ENCODE measurements at regions not wholly inside any gene's neighbourhood (a gene's known extent, or its start where the extent isn't known, plus 50 kb on each side); places are given as distances from the start of the nearest gene placed in this dataset.

DNA sequence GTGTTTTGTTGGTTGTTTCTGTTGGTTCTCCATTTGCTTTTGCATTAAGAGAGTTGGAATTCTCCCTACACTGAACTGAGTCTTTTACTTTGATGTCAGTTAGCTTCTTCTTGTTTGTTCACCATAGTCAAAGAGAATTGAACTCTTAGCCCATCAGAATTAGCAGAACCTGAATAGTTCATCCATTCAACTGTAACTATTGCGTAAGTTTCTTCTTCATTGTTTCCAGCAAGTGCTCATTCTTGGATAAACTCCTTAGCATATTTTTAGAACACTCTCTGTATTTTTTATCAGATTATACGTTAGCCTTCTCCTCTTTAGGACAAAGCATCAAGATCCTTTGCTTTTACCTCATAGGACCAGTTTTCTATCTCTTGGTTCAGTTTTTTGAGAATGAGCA lies 128.4 kb upstream of the RAB11FIP2 start:
- DNase-seq: no peak

GRCh38 chr10:118173296-118173695 lies 126.6 kb upstream of the RAB11FIP2 start:
- DNase-seq: peak; percentile 77

DNA sequence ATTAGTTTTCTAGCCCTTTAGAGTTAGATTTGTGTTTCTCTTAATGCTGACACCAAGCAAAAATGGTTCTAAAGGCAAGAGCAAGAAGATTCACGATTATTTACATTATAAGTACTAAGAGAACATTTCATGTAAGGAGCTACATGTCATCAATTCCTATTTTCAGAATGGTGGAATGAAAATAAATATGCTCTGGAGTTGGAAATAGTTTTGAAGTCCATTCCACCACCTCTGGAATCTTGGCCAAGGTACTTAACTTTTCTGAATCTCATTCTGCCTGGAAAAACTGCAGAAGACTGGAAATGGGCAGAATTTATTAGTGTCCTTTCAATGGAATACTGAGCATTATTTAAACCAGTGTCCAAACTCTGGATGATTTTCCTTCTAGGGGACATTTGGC lies 125.1 kb upstream of the RAB11FIP2 start:
- DNase-seq: peak; percentile 9

DNA sequence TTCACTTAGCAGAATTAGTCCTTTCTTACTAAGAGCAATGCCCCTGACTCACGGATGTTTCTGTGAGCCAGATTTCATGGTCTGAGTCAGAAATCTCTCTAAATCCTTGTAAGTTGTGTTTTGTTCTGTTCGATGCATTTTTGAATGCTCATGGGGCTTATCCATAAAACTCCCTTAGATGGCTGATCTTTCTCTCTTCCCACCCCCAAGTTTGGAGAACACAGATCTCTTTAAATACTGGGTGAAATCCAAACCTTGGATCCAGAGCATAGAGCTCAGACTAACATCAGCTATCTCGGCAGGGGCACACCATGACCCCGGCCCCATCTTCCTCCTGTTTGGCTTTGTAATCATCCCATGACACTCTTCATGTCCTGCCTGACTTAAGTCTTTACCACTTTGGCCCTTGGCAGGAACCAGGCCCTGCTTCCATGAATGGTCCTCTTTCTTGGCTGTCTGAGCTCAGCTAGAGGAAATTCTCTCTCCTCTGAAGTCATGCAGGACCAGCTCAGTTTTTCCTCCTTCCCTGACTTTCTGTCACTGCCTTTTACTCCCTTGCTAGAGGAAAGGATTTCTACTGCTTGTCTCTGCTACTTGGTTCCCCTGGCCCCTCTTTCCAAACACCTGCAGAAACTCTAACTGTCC lies 120.4 kb upstream of the RAB11FIP2 start:
- DNase-seq: peak; percentile 75

DNA sequence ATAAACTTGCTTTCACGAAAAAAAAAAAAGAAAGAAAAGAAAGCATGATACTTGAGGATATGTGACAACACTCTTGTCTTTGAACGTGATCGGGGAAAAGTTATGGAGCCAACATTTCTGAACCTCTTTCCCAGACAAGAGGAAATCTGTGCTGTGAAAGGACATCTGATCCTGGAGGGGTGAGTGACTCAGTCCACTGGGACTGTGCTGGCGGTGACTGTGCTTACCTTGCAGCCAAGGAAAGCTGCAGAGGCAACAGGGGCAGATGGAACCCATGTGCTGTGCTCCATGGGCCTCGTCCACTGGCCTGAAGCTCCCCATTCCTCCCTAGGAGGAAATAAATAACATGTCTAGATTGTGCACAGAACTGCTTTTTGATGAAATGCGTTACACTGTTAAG lies 116.5 kb upstream of the RAB11FIP2 start:
- DNase-seq: peak; percentile 15

DNA sequence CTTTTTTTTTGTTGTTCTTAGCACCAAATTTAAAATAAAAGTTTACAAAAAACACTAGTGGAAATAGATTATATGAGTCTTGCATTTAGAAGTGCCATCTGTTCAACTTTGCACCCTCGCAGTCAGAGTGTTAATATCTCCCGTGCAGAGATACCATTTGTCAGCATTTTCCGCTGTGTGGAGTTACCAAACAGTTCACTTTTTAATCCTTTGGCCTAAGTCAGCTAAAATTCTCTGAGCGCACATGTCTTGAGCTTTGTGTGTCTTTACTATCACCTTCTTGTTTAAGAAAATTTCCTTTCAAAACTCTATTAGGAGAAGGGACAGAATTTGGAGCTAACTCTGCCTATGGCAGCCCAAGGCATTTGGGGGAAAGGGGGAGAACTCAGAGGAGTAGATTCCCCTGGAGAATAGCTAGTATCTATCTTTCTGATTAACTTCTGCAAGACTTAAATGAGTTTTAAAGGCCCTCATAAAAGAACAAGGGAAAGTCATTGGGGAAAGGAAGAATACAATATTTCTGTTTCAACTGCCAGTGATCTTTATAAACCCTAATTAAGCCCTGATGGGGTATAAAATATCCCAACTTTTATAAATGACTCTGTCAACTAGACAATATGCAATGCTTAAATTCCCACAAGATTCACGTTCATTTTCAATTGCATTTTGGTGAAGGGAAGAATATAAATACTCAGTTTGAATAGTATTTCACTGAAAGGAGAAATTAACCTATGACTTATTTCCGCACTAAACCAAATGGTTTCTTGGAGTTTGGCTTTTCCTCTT lies 114.9 kb upstream of the RAB11FIP2 start:
- DNase-seq: peak; percentile 37

DNA sequence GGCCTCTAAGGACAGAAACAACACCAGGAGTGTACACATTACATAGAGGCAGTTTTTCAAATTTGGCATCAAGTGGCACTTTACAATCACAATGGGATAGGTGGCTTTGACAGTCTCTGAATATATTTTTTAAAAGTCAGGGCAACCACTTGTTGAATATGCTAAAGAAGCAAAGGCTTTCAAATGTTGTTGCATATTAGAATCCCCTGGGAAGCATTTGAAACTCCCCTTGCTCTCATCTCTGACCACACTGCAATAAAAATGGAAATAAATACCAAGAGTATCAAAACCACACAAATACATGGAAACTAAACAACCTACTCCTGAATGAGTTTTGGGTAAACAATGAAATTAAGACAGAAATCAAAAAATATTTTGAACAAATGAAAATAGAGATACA lies 106.5 kb upstream of the RAB11FIP2 start:
- no peak for DNase-seq

- no peak for DNase-seq
Measured at GRCh38 chr10:118151461-118151860, 104.7 kb upstream of the RAB11FIP2 start.

DNA sequence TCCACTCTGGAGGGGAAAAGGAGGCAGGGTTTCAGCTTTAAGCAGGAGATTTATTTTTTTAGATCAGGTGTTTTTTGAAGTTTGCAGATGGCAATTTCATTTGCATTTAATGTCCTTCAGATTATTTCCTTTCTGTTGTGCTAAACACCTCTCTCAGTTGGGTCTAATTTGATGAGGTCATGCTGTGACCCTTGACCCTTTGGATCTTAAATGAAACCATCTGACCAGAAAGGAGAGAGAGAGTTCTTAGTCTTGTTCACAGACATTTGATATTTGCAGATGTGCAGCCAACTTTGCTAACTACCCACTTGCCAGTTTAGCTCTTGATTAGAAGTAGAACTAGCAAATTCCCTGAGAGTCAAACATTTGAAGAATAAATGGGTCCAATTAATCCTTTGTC lies 101.5 kb upstream of the RAB11FIP2 start:
- DNase-seq: no peak

DNA sequence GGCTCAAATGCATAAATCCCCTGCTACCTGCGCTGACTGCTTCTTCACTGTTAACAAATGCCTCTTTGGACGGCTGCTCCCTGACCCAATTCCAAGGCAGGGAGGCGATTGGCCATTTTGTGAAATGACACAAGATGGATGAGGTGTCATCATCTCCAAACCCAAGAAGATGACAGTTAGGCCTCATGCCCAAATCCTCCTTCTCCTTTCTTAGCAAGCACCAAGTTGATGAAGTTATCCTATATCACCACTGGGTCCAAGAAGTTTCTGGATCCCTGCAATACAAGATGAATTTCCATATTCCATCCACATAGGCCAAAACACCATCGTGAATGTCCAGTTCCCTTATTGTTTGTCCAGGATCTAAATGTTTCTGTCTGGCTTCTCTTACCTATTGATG lies 98.5 kb upstream of the RAB11FIP2 start:
- DNase-seq: peak; percentile 18

DNA sequence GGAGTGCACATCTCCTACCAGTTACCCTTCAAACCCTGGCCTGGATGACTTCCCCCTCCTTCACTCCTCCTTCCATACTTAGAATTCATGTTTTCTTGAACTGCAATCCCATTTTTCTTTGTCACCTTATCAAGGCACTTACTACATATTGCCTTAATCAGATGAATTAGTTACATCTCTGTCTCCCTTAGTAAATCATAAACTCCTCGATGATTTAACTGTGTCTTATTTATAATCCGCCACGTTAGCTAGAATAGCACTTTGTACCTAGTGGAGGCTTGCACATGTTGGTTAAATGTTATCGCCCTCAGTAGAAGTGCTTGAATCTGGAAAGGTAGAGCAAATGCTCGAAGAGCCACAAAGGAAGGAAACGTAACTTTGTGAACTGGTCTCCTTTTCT lies 94.7 kb upstream of the RAB11FIP2 start:
- no peak for DNase-seq

- no peak for DNase-seq
Measured at GRCh38 chr10:118139321-118139720, 92.6 kb upstream of the RAB11FIP2 start.

DNA sequence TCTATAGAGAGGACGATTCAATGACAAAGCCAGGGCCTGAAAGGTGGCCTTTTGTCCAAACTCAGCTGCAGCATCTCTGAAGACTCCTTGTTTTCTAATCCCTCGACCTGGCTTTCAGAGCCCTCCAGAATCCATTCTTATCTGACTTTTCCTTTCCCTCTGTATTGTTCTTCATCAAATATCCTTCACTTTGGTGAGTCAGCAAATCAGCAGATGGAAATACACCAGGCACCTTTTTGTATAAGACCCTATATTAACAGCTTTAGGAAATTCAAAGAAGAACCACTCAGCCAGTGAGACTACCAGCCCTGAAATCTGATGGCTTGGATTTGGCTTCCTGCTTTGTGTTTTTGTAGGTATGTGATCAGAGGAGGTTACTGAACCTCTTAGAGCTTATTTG lies 81.9 kb upstream of the RAB11FIP2 start:
- DNase-seq: no peak

DNA sequence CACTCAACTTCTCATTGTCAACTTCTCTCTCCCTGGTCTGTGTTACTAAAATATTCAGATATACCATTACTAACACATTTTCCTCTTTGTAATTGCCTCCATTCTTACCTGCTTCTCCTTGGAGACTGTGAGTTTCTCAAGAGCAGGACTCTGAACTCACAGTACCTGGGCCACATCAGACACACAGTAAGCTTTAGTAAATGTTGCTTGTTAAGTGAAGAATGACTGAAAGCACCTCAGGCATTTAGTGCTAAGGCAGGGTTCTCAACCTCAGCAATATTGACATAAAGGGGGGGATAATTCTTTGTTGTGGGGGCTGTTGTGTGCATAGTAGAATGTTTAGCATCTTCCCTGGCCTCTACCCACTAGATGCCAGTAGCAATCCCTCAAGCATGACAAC lies 72.0 kb upstream of the RAB11FIP2 start:
- no peak for DNase-seq

DNA sequence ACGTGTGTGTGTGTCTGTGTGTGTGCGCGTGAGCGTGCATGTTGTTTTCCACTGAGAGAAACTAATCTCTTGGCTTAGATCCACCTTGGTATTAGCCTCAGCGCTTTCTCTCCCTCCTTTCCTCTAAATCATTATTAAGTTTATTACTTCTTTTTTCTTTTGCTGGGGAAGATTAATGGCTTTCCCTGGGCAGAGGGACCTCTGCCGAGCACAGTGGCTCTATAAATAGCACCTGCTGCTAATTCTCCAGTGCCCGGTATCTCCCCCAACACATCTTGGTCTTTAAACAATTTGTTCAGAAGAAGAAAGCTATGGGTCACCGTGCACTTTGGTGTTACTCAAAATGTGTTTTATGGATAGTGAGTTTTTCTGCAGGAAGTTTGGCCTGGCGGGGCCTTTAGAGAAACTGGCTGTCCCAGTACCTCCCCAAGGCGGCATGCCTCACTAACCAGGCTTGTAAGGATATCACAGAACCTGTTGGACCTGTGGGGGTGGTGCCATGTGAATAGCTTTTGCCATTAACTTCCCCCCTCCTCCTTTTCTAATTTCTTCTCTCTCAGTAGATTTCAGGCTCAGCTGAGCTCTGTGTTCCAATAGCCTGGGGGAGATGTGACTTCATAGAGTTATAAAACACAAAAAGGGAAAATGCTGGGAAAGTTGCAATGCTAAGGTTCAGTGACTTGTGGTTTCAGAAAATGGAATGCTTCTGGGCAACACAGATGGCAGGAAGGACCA lies 70.1 kb upstream of the RAB11FIP2 start:
- DNase-seq: no peak

- DNase-seq: no peak
Measured at GRCh38 chr10:118116362-118116714, 69.6 kb upstream of the RAB11FIP2 start.

DNA sequence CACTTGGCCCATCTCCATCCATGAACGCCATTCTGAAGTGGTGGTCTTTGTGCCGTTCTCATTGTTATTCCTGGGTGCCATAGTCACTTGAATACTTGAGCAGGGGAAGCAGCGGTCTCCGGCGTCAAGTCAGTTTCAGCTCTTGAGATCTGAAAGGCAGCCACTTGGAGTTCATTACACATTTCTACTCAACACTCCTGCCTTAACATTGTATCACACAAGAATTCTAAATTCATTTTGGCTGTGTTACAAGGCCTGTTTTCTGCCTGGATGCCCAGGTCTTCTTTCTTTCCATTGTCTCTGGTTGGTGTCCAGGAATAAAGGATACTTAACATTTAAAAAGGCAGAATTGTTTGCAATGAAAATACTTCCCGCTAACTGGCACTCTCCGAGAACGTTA lies 69.0 kb upstream of the RAB11FIP2 start:
- DNase-seq: no peak

GRCh38 chr10:118114992-118115391 lies 68.3 kb upstream of the RAB11FIP2 start:
- DNase-seq: no peak

GRCh38 chr10:118112543-118113125 lies 65.9 kb upstream of the RAB11FIP2 start:
- no peak for DNase-seq

DNA sequence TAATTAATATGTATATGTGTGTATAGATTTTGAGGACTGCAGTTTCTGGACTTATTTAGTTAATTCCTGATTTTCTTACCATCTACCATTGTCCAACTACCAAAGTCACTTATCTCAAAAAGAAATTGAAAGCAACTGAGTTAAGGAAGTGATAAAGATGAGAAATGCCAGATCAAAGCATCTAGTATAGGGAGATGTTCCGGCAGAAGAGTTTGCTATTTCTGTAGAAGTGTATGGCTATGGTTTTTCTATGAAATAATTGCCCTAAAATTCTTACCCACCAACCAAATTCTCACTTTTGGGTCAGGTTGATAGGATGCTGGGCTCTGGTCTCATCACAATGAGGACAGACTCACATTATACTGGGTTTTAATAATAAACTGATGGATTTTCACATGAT lies 64.0 kb upstream of the RAB11FIP2 start:
- DNase-seq: no peak

DNA sequence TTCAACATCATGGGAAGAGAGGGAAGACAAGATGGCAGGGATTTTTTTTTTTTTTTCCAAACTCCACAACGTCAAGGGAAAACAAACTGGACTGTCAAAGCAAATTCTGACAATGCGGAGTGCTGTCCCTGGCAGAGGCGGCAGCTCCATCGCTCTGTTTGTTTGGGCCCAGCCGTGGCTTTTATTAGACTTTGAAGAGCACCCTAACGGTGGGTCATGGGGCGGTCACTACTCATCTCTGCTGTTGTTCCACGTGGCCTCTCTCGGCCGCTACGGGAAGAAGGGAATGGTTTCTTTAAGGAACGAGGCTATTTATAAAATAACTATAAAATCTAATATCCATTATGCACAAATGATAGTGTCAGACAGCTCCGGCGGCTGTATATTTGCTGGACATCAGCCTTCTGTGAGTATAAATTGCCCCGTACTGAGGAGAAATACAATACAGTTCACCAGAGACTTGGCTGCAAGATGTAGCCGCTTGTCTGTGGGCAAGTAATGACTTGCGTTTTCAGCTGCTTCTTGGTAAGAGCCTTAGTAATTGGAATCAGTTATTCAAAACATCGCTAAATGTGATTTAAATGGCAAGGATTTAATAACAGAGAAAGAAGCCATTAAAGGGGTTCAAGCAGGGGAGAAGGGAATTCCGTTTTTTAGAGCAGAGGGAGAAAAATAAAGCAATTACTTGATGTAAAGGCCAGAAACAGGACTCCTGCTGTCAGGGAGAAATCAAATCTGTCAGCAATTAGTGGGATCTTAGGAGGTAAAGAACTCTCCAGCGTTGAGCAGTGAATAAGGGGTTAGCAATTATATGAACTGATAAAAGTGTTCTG lies 61.7 kb upstream of the RAB11FIP2 start:
- peak; percentile 44 for DNase-seq

- DNase-seq: no peak
Measured at GRCh38 chr10:118107541-118107940, 60.8 kb upstream of the RAB11FIP2 start.
